ENCODE measurements at regions not wholly inside any gene's neighbourhood (a gene's known extent, or its start where the extent isn't known, plus 50 kb on each side); places are given as distances from the start of the nearest gene placed in this dataset.

DNA sequence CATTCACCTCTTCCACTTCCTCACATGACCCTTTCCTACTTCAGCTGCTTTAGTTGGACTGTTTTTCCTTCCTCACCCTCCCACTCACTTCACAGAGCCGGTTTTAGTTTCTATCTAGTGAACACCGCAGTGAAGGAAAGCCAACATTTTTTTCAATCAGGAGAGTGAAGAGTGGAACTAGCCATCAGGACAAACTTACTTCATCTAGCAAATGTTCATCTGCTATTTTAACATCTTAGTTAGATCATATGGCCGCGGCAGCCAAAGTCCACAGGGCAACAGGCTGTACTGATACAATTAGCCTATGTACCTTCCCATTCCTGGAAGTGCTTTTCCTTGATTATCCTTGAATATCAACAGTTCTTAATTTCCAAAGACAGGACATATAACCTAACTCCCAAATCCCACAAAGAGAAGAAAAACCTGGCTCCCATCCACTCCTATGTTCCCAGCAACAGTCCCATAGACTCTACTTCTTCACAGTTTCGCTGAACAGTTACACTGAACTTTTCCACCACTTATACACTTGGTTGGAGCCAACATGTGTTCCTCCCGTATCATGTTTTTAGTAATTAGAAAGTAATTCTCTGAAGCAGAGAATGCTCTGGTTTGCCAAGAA is 456.2 kb upstream of the THBS1 start:
- no peak for TF ChIP-seq EZH2phosphoT487 (IDR thresholded peaks at IDR 0.05; ENCODE audit: borderline replicate concordance, low read depth)
- TF ChIP-seq, protein P1, sequence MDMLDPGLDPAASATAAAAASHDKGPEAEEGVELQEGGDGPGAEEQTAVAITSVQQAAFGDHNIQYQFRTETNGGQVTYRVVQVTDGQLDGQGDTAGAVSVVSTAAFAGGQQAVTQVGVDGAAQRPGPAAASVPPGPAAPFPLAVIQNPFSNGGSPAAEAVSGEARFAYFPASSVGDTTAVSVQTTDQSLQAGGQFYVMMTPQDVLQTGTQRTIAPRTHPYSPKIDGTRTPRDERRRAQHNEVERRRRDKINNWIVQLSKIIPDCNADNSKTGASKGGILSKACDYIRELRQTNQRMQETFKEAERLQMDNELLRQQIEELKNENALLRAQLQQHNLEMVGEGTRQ (IDR thresholded peaks at IDR 0.05; ENCODE audit: borderline replicate concordance, low read depth, low read length): no peak
- TF ChIP-seq, protein P2, sequence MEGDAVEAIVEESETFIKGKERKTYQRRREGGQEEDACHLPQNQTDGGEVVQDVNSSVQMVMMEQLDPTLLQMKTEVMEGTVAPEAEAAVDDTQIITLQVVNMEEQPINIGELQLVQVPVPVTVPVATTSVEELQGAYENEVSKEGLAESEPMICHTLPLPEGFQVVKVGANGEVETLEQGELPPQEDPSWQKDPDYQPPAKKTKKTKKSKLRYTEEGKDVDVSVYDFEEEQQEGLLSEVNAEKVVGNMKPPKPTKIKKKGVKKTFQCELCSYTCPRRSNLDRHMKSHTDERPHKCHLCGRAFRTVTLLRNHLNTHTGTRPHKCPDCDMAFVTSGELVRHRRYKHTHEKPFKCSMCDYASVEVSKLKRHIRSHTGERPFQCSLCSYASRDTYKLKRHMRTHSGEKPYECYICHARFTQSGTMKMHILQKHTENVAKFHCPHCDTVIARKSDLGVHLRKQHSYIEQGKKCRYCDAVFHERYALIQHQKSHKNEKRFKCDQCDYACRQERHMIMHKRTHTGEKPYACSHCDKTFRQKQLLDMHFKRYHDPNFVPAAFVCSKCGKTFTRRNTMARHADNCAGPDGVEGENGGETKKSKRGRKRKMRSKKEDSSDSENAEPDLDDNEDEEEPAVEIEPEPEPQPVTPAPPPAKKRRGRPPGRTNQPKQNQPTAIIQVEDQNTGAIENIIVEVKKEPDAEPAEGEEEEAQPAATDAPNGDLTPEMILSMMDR (IDR thresholded peaks at IDR 0.05): no peak
- no peak for TF ChIP-seq POLR2AphosphoS5 (IDR thresholded peaks at IDR 0.05; ENCODE audit: low read depth, low read length)
- TF ChIP-seq FOSL2 (IDR thresholded peaks at IDR 0.05; ENCODE audit: borderline replicate concordance, low read depth): no peak
- TF ChIP-seq, protein P3, sequence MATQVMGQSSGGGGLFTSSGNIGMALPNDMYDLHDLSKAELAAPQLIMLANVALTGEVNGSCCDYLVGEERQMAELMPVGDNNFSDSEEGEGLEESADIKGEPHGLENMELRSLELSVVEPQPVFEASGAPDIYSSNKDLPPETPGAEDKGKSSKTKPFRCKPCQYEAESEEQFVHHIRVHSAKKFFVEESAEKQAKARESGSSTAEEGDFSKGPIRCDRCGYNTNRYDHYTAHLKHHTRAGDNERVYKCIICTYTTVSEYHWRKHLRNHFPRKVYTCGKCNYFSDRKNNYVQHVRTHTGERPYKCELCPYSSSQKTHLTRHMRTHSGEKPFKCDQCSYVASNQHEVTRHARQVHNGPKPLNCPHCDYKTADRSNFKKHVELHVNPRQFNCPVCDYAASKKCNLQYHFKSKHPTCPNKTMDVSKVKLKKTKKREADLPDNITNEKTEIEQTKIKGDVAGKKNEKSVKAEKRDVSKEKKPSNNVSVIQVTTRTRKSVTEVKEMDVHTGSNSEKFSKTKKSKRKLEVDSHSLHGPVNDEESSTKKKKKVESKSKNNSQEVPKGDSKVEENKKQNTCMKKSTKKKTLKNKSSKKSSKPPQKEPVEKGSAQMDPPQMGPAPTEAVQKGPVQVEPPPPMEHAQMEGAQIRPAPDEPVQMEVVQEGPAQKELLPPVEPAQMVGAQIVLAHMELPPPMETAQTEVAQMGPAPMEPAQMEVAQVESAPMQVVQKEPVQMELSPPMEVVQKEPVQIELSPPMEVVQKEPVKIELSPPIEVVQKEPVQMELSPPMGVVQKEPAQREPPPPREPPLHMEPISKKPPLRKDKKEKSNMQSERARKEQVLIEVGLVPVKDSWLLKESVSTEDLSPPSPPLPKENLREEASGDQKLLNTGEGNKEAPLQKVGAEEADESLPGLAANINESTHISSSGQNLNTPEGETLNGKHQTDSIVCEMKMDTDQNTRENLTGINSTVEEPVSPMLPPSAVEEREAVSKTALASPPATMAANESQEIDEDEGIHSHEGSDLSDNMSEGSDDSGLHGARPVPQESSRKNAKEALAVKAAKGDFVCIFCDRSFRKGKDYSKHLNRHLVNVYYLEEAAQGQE (IDR thresholded peaks at IDR 0.05; ENCODE audit: low read depth, low read length): no peak
- TF ChIP-seq, protein P4, sequence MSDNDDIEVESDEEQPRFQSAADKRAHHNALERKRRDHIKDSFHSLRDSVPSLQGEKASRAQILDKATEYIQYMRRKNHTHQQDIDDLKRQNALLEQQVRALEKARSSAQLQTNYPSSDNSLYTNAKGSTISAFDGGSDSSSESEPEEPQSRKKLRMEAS (IDR thresholded peaks at IDR 0.05; ENCODE audit: low read depth): no peak

Data from SK-N-SH (cell line).